Progenitor cell of endocrine pancreas (in vitro differentiated cells): ENCODE measurements at regions not wholly inside any gene's neighbourhood (a gene's known extent, or its start where the extent isn't known, plus 50 kb on each side); places are given as distances from the start of the nearest gene placed in this dataset.
"Not testable (repeated sequence)": the region's sequence is repeated elsewhere in the genome, so short reads cannot be mapped to it uniquely, and the experiment has no call there.

ENCODE experiments used
- DNase-seq: peaks from one replicate; pipeline ENCODE4 v3.0.0; 2021; ENCODE audit warnings: low spot score; ENCODE audit not compliant: unreplicated experiment
- H3K27ac Mint-ChIP-seq: 2 replicates; pipeline ENCODE4 v1.8.0; 2021; ENCODE audit warnings: mild to moderate bottlenecking, moderate library complexity, mixed read lengths
- H3K27me3 Mint-ChIP-seq: 2 replicates; pipeline ENCODE4 v1.8.0; 2021; ENCODE audit warnings: mixed read lengths
- H3K36me3 Mint-ChIP-seq: 2 replicates; pipeline ENCODE4 v1.8.0; 2022; ENCODE audit warnings: mixed read lengths; ENCODE audit not compliant: insufficient read depth
- H3K4me1 Mint-ChIP-seq: 2 replicates; pipeline ENCODE4 v1.8.0; 2021; ENCODE audit warnings: low read depth, mixed read lengths
- H3K4me3 Mint-ChIP-seq: 2 replicates; pipeline ENCODE4 v1.8.0; 2021; ENCODE audit warnings: low read depth, mild to moderate bottlenecking, moderate library complexity, mixed read lengths
- H3K9me3 Mint-ChIP-seq: 2 replicates; pipeline ENCODE4 v1.8.0; 2021; ENCODE audit warnings: low read depth, mixed read lengths
- CTCF ChIP-seq: fragments of 200-600 bp; sonication (generic); IDR thresholded peaks from one replicate; pipeline ENCODE4 v1.5.0; 2021; ENCODE audit warnings: antibody characterized with exemption, mild to moderate bottlenecking; ENCODE audit not compliant: unreplicated experiment

GRCh38 chr7:26944501-26945358 is 80.3 kb upstream of the SKAP2 start:
- Mint-ChIP-seq H3K4me1 (peaks cover 14% of the 10 kb centered on the region), H3K9me3 (no peaks in the 10 kb centered on the region), H3K4me3 (no peak overlapping the region), H3K27ac (no peak overlapping the region), H3K36me3 (no peaks in the 10 kb centered on the region), H3K27me3 (no peaks in the 10 kb centered on the region)
- no peak for DNase-seq
- no peak for TF ChIP-seq CTCF

- TF ChIP-seq CTCF: no peak
- Mint-ChIP-seq H3K36me3 (no peaks in the 10 kb centered on the region), H3K4me3 (no peak overlapping the region), H3K9me3 (no peaks in the 10 kb centered on the region), H3K27me3 (no peaks in the 10 kb centered on the region), H3K4me1 (peaks cover 8% of the 10 kb centered on the region), H3K27ac (no peak overlapping the region)
- no peak for DNase-seq
Measured at GRCh38 chr7:26937939-26938623, 73.7 kb upstream of the SKAP2 start.

- no peaks in the 10 kb centered on the region for H3K27me3 Mint-ChIP-seq
- no peak overlapping the region for H3K4me3 Mint-ChIP-seq
- no peak for DNase-seq
- no peak for TF ChIP-seq CTCF
- H3K36me3 Mint-ChIP-seq: no peaks in the 10 kb centered on the region
- no peak overlapping the region for H3K27ac Mint-ChIP-seq
- peaks cover 4% of the 10 kb centered on the region for H3K9me3 Mint-ChIP-seq
- H3K4me1 Mint-ChIP-seq: peaks cover 12% of the 10 kb centered on the region
Measured at GRCh38 chr7:26937306-26937705, 72.9 kb upstream of the SKAP2 start.

GRCh38 chr7:26932616-26933015 is 68.2 kb upstream of the SKAP2 start:
- H3K9me3 Mint-ChIP-seq, H3K4me3 Mint-ChIP-seq, H3K36me3 Mint-ChIP-seq, H3K27me3 Mint-ChIP-seq, DNase-seq, H3K27ac Mint-ChIP-seq: not testable (repeated sequence)
- H3K4me1 Mint-ChIP-seq: peaks cover 25% of the 10 kb centered on the region

GRCh38 chr7:26930845-26931244 is 66.5 kb upstream of the SKAP2 start:
- Mint-ChIP-seq H3K9me3 (peaks cover 4% of the 10 kb centered on the region), H3K4me1 (peaks cover 25% of the 10 kb centered on the region), H3K36me3 (no peaks in the 10 kb centered on the region), H3K27me3 (no peaks in the 10 kb centered on the region), H3K27ac (no peak overlapping the region), H3K4me3 (no peak overlapping the region)
- no peak for TF ChIP-seq CTCF
- DNase-seq: no peak
